GM12872 (cell line): ENCODE measurements at regions not wholly inside any gene's neighbourhood (a gene's known extent, or its start where the extent isn't known, plus 50 kb on each side); places are given as distances from the start of the nearest gene placed in this dataset.

Source experiments
- TF ChIP-seq, protein P1 (sequence below): IDR thresholded peaks from 3 replicates; pipeline ENCODE4 v1.5.1; 2011; ENCODE audit warnings: low read depth, mild to moderate bottlenecking, low read length, moderate library complexity; ENCODE audit not compliant: insufficient read depth

GRCh38 chr2:81328968-81329367 is 1024.4 kb upstream of the LRRTM1 start:
- TF ChIP-seq, protein P1, sequence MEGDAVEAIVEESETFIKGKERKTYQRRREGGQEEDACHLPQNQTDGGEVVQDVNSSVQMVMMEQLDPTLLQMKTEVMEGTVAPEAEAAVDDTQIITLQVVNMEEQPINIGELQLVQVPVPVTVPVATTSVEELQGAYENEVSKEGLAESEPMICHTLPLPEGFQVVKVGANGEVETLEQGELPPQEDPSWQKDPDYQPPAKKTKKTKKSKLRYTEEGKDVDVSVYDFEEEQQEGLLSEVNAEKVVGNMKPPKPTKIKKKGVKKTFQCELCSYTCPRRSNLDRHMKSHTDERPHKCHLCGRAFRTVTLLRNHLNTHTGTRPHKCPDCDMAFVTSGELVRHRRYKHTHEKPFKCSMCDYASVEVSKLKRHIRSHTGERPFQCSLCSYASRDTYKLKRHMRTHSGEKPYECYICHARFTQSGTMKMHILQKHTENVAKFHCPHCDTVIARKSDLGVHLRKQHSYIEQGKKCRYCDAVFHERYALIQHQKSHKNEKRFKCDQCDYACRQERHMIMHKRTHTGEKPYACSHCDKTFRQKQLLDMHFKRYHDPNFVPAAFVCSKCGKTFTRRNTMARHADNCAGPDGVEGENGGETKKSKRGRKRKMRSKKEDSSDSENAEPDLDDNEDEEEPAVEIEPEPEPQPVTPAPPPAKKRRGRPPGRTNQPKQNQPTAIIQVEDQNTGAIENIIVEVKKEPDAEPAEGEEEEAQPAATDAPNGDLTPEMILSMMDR = no peak

DNA sequence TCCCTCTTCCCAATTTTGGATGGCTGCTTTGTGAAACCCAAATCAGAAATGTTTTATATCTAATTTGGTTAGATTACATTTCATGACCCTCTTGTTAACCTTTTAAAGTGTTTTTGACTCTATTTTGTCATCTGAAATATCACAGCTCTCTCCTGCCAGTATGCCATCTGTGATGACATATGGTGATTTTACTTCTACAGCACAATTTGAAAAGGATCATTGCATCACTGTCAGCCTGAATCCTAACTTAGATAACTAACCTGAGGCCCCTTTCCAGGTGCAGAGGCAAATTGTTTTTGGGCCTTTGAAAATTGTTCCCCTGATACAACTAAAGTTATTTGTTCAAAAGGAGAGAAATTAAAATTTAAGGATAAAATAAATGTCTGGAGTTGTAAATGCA is 1023.4 kb upstream of the LRRTM1 start:
- TF ChIP-seq, protein P1 = no peak

DNA sequence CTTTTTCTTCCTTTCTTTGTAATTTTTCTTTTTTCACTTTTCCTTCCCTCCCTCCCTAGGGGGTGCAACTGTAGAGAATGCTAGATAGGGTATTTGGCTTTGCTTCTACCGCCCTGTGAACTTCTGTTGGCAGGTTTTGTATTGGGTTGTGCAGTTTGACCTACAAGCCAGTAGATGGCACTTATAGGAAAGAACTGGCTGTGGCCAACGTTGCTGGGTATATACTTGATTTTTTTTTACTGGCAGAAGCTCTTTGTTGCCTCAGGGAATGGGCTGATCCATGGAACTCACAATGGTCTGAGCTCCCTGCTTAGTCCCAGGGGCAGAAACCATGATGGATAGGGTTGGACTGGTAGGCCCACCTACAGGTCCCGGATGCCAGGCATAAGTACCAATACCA is 1019.5 kb upstream of the LRRTM1 start:
- TF ChIP-seq, protein P1 = peak; percentile 52

DNA sequence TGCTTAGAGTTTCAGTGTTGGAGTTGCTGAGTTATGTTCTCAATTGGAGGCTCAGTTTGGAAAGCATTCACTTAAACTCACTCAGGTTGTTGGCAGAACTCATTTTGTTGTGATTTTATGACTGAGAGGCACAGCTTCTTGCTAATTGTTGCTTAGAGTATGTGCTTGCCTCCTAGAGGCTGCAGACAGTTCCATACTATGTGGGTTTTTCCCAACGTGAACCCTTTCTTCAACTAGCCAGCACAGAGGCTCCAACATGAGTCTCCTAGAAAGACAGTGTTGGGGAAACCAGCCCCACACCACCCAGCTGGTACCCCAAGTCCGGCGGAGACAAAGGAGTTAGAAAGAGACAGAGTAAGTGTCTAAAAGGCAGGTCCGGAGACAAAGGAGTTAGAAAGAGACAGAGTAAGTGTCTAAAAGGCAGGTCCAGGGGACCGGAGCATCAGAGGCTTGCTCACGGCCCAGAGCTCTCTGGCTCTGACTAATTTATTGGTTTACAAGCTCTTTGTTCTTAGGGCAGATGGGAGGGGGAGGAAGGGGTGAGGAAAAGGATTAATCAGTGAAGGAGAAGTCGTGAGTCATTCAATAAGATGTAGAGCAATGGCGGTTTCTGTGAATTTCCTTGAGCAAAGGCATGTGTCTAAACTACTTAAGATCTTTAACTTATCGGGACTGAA is 999.7 kb upstream of the LRRTM1 start:
- TF ChIP-seq, protein P1 = no peak

DNA sequence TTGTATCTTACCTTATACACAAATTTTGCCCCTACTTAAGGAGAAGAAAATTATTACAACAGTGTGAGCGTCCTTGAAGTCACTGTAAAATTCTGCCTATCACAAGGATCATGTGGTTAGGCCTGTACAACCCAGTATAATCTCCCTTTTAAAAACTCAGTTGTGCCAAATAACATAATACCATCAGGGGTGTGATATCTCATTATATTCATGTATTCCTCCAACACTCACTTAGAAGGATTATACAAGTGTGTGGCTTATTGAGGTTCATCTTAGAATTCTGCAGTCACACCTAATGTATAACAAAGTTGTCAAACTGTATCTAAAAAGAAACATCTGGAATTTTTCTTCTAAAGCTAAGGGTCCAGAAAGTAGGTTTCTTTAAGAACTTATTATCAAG is 998.8 kb upstream of the LRRTM1 start:
- TF ChIP-seq, protein P1 = no peak

DNA sequence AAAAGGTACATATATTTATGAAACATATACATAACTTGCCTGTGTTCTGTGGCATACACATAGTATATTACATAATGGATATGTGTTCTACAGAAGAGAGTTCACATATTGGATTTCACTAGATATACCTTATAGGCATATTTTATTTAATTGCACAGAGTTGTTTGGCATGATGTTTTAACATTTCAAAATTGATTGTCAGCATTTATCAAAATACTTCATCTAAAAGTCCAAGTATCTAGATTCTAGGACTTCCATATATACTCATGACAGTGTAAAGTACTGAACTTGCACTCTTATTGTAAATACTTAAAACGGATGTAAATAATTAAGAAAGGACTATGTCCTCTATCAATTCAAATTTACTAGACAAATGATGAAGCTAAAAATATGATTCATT is 995.3 kb upstream of the LRRTM1 start:
- TF ChIP-seq, protein P1 = no peak

GRCh38 chr2:81290846-81291245 is 986.3 kb upstream of the LRRTM1 start:
- TF ChIP-seq, protein P1 = no peak

DNA sequence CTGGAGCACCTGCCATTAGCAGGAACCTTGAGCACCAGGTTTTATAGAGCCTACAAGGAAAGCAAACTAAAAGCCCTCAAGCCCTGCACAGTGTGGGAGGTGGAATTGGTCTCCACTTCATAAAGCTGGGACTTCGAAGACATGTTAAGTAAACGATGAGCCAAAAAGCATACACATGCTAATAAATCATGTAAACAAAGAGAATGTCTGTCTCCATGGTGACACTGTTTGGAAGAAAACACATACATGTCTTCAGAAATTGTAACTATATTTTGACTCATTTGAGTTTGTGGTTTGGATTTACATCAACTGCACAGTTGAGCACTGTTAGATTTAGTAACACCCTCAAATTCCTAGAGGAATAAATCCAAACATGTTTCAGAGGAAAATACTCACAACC is 978.5 kb upstream of the LRRTM1 start:
- TF ChIP-seq, protein P1 = no peak
